GM18909 (cell line): ENCODE measurements at regions not wholly inside any gene's neighbourhood (a gene's known extent, or its start where the extent isn't known, plus 50 kb on each side); places are given as distances from the start of the nearest gene placed in this dataset.
A peak's percentile ranks its signal among the peaks of the same experiment; 100 is the strongest.

Source experiments
- ATAC-seq: cut with Tn5 transposase; IDR thresholded peaks from one replicate; pipeline ENCODE4 v1.9.1; 2021; ENCODE audit warnings: mild to moderate bottlenecking; ENCODE audit not compliant: unreplicated experiment, poor library complexity

DNA sequence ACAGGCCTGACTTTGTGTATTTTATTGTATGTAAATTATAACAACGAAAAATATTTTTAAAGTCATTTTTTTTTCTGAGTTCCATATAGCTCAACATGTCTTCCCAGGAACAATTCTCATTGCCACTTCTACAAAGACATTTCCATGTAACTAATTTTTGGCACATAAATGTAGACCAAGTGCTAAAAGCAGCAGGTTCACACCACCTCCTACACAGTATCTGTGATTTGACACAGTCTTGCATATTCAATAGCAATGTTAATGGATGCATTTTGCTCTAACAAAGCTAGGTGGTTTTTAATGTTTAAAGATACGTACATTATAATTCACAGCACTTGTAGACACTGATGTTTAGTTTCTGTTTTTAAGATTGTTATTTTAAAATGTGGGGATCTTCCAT lies 346.5 kb downstream of the GPAM start:
- ATAC-seq = no peak

DNA sequence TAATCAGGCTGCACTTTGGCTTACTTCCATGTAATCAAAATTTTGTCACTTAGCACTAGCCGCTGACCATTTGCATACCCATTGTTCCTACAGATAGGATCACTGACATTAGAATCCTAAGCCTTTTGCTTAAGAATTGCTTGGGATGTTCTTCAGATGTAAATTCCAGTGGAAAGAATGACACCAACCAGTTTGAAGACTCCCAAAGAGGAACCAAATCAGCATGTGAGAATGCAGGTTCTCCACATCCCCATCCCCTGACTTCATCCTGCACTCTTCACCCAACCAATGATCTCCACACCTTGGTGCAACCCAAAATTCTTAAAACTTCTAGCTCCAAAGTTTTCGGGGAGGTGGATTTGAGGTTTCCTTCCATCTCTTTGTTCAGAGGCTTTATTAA lies 345.6 kb downstream of the GPAM start:
- no peak for ATAC-seq

DNA sequence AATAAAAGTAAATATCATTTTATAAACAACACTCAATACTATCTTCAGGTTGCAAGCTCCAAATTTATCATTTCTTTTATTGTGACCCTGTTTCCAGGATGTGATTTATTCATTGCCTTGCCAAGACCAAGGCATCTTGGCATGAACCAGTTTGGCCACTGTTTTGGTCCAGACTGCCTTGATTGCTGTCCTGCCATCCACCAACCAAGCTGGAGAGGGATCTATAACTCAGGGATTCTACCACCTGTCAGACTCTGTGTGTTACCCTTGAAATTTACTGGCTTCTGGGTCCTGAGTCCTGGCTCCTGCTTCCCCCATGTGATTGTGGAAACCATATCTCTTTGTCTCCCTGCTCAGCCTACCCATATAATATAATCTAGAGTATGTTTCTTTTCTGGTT lies 343.0 kb downstream of the GPAM start:
- no peak for ATAC-seq

DNA sequence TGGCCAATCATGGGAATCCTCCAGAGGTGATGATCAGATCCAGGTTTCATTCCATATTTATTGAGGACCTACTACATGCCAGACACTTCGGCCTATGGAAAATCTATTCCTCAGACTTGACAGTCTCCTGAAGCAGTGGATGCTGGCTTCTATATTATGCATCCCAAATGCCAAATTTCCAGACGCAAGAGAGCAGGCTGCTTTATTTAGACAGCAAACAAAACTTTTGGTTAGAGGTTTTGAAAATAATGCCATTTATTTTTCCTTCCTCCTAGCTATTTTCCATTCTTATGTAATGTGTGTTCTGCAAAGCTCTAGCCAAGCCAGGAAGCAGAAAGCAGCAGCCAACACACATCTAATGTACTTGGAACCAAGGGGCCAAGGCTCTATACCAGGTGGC lies 330.8 kb downstream of the GPAM start:
- ATAC-seq = no peak

DNA sequence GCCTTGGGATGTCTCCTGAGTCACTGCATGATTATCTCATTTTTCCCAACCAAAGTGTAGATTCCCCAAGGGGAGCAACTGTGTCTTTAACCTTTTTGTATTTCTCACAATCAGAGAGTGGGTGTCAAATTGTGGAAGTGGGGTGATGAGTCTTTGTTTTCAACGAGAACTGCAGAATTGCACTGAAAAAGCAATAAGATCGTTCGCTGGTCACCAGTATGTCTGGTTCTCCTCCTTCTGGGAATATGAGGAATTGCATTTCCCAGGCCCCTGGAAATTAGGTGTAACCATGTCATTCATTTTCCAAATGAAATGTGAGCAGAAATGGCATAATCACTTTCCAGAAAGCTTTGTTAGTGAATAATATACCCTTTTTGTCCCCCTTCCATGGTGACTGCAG lies 326.9 kb downstream of the GPAM start:
- ATAC-seq = no peak

DNA sequence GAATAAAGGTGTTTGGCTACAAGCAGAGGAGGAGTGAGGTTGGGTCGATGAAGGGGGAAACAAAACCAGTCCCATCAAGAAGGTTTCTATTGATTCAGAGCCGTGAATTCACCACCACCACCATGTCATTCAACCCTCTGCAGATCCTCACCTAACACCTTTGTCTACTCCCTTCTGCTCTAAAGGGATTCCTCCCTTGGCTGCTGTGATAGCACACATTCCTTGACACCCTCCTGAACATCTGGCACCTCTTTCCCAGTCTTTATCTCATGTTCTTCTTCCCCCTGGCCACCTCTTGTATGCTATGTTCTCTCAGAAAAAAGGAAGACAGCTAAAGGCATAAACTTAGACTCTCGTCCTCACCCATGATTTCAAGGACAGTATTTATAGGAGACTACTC lies 318.0 kb downstream of the GPAM start:
- no peak for ATAC-seq

DNA sequence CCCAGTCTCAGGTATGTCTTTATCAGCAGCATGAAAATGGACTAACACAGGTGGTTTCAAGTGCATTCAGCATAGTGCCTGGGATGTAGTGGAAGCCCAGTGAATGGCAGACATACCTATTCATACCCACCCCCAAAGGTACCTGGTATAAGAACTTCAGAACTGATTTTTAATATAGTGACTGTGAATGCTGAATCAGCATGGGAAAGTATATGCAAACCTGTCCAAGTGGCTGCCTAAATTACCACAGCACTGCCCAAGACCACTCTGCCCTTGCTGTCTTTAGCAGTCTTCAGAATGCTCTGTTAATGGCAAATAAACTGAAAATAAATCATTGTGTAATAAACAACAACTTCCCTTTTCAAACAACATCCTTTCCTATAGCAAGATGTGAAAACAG lies 312.1 kb downstream of the GPAM start:
- ATAC-seq = no peak

DNA sequence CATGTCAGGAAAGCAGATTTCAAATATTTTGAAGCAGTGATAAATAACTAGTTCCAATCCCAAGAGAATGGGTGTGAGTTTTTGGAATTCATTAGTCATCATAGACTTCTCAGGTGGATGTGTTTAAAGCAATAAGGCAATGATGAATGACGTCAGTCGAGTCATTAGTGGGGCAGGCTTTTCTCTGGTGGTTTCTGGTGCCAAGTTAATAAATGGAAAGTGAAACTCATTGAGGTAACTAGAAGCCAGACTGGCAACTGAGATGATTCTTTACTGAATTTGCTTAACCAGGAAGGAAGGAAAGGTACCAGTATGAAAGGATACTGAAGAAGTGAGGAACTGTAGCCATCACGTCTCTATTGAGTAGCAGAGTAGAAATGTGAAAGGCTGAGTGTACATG lies 311.0 kb downstream of the GPAM start:
- ATAC-seq = peak; percentile 87

DNA sequence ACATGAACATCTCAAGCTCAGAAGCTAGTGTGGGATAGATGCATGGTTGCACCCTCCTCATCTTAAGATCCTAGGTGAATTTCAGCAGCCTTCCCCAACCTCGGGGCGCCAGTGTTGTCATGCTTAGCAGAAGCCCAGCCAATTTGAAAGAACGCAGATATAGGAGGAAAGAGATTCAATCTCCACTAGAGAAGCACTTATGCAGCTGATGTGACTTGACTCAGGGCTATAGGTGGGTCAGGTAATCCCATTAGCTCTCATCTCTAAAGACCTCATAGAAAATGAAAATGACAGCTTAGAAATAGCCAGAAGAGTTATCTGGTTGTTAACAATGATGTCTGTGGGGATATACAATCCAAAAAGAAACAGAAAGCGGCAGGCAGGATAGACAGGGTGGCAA lies 310.5 kb downstream of the GPAM start:
- ATAC-seq = peak; percentile 6

DNA sequence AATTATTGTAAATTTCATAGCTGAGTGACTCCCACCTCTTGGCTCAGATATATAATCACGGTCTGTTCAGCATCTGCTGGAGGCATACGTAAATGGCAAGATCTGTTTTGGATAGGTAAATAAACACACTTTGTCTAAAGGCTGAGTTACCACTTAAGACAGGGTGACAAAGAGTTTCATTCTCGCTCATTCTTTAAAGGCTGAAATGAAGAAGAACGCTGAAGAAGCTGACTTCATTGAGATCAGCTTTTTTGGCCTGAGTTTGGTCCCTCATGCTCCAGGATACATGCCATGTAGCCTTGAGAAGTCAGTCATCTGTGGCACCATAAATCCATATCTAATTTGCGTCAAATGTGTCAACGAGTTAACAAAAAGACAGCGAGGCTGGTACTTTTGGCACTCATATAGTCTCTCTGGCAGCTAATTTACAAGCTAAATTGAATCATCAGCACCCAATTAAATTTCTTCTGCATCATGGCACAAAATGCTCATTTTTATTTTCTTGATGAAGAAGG lies 309.9 kb downstream of the GPAM start:
- no peak for ATAC-seq

DNA sequence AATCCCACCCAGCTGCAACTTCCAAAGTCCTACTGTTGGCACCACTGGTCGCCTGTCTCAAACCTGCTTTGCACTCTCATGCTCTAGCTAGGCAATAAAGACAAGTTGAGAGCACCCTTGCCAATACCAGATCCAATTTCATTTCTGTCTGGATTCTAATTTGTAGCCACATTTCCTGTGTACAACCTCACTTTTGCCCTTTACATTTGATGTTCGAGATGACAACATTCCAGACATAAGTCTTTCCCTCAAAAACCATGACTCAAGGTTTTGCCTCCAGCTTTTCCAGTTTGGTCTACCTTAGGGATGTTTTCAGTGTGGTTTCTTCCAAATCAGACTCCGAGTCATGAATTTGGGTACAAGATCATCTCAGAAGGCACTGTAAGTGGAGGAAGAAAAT lies 309.0 kb downstream of the GPAM start:
- ATAC-seq = no peak

DNA sequence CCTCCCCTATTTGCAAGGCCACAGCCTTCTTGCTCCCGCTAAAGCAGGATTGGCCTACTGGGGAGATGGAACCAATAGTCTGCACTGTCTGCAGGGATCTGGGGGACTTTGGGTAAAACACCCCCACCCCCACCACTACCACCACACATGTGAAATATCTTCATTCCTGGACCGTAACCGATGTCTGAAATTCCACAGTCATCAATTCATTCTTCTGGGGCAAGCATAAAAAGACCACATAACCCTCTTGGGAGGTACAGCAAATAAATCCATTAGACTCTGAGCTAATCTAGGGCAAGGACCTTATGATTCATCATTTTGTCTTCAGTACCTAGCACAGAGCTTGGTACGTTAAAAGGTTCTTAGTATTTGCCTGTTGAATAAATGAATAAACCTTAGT lies 307.8 kb downstream of the GPAM start:
- ATAC-seq = no peak

DNA sequence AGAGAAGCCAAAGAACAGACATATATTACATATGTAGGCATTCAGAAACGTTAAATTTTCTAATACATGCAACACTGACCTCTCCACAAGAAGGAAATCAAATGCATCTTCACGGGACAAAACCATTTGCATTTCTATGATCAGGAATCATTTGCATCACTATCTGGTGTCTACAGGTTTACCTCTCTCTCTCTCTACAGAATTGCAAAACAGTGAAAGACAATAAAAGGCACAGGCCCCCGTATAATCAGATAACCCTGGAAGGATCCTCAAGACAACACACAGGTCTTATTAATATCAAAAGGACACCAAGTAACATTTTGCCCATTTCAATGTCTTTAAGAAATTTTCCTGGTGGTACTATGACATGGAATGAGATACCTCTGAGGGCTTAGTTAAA lies 306.3 kb downstream of the GPAM start:
- ATAC-seq = no peak

DNA sequence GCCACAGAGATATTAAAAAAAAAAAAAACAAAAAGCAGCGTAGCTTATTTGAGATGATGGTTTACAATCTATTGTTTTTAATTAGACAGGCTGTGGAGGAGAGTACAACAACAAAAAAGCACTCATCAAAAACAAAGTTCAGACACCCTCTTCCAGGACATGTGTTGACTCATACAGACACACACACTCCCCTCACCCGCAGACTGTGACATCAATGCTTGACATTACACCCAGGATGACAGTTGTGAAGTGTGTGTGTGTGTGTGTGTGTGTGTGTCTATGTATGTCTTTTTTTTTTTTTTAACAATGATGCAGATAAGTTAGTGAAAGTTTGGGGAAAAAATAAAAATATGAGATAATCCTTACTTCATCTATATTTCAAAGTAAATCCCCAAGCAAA lies 303.6 kb downstream of the GPAM start:
- ATAC-seq = no peak

DNA sequence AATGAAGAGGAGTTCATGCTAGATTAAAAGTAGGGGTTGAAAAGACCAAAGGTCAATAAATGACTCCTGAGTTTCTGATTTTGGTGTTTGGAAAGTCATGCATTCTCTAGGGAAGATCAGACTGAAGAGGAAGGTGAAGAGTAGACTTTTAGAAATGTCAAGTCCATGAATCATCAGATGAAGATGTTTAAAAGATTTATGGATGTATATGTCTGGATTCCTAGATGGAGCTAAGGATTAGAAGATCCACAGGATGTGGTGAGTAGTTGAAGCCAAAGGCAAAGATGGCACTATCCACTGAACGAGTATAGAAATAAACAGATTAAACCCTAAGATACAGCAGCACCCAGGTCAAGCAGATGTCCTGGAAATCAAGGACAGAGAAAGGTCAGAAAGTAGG lies 298.5 kb downstream of the GPAM start:
- ATAC-seq = no peak

DNA sequence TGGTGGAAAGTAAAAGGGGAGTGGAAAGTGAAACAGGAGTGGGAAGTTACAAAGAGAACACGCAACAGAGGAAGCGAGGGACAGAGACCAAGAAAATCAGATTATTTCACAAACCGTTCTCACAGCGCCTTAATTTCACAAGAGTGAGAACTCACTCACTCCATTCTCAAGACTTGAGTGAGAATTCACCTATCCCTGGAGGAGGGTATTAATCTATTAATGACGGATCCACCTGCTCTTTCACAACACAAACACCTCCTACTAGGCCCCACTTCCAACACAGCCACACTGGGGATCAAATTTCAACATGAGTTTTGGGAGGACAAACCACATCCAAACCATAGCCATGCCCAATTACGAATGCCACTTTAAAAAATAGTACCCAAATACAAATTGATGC lies 297.6 kb downstream of the GPAM start:
- no peak for ATAC-seq

DNA sequence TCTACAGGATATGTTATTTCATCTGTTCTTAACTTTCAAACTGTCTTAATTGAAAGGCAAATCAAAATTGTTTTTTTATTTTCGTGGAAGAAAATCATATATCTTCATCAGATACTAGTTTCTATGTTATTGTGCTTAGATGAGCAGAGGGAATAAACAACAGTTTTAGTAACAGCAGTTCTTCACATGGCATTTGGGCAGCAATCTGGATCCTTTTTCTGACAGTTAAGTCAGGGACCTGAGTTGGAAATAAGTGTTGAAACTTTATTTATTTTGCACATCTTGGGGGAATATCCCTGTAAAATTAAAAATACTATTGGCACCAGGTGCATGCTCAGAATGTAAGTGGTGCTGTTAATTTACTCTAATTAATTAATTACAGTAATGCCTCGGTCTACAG lies 296.3 kb downstream of the GPAM start:
- ATAC-seq = no peak

DNA sequence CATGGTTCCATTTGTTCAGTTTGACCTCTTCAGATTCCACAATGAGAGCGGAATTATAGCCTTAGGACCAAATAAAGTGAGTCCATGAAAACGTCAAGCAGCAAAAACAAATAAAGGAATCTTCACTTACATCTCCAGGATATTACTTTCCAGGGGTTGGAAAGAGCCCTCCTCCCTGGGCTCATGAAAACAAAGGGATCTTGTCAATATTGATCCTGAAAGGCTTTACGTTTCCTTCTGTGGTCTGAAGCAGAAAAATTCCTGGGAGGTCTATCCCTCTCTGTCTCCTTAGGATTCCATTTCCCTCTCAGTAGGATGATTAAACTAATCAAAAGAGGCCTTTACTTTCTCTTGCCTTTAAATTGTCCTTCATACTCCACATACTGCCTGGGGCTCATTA lies 293.5 kb downstream of the GPAM start:
- ATAC-seq = no peak

DNA sequence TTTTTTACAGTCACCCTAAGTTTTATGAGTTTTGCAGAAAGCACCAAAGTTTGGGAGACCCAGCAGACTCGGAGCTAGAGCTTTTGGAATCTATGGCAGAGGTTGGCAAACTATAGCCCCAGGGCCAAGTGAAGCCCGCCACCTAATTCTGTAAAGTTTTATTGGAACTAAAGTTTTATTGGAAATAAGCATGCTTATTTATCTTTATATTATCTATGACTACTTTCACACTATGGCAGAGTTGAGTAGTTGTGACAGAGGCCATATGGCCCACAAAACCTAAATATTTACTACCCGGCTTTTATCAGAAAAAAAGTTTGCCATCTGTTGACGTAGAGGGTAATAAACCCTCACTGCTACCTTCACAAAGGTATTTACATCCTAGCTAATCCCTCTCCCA lies 267.6 kb downstream of the GPAM start:
- ATAC-seq = no peak

DNA sequence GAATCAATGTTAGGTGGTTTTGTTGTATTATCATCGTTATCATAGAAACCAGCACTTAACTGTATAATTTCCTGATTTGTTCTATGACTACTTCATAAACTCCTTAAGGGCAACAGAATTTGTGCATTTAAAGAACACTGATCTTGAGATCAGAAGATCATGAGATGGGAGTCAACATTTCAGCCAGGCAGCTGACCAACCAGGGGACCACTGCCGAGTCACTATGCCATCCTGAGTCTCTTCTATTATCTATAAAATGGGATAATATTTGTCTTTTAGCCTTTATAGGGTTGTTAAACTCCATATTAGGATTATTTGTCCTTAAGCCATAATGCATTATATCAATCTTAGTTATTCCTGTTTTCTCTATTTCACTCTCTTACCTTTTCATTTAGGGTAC lies 261.7 kb downstream of the GPAM start:
- ATAC-seq = no peak

DNA sequence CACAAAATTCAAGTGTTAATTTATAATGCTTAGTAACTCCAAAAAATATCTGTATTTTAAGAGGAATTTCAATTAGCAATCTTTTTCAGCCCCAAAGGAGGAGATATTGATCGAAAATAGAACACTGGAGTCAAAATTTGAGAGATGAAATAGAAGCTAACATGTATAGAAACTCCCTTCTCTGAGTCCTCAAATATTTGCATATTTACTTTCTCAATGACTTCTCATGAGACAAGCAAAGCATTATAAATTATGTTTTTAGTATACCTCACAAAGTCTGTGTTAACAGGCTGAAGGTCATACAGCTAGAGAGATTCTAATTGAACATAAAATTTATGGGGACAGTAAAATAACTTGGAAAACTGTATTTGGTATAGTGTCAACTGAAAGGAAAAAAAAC lies 260.5 kb downstream of the GPAM start:
- no peak for ATAC-seq

DNA sequence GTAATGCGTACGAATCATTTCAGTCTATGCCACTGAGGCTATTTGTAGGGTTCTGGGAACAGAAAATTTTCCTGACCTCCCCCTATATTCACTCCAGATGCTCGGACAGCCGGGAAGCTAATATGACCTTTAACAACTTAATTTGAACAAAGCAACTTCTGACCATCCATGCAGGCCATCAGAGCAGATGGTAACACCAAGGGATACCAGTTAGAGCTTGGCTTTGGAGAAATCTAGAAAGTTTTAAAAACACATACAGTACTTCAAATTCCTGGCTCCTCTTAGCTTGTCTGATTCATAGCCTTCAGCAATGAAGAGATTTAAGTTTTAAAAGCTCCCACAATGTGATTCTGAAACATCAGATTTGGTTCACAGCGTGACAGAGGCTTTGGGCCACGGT lies 257.3 kb downstream of the GPAM start:
- ATAC-seq = no peak

DNA sequence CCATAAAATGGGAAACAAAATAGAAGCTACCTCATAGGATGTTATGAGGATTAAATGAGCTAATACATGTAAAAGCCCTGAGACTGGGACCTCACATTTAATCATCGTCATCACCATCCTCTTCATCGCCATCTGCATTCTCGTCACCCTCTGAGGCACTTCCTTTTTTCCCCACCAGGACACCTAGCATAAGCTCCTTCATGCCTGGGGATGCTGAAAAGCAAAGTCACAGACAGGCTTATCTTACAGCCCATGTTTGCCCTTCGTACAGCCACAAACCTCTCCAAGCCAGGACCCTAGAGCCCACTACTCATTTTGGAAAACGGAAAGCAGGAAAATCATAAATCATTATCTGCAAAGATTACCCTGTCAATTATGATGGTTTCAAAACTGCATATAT lies 249.6 kb downstream of the GPAM start:
- ATAC-seq = no peak
